ENCODE measurements at regions not wholly inside any gene's neighbourhood (a gene's known extent, or its start where the extent isn't known, plus 50 kb on each side); places are given as distances from the start of the nearest gene placed in this dataset.

GRCh38 chr2:157077753-157078350 is 179.7 kb upstream of the GALNT5 start:
- no peaks in the 10 kb centered on the region for H3K36me3 ChIP-seq
- ATAC-seq (no peak), DNase-seq (no peak)
- no peak for TF ChIP-seq CTCF (IDR thresholded peaks at IDR 0.05)
- H3K27ac ChIP-seq, result no peak overlapping the region
- no peaks in the 10 kb centered on the region for H3K4me1 ChIP-seq
- no peak overlapping the region for H3K4me3 ChIP-seq
- no peaks in the 10 kb centered on the region for H3K27me3 ChIP-seq (ENCODE audit: low read depth)
- intact Hi-C loops (cut with DNase I), result no loop called here
- no peaks in the 10 kb centered on the region for H3K9me3 ChIP-seq

GRCh38 chr2:157082950-157083349 is 174.6 kb upstream of the GALNT5 start:
- intact Hi-C loops (cut with DNase I), result no loop called here
- TF ChIP-seq CTCF (IDR thresholded peaks at IDR 0.05), result no peak

GRCh38 chr2:157085522-157085921 is 172.0 kb upstream of the GALNT5 start:
- Histone ChIP-seq H3K4me3 (no peak overlapping the region), H3K27ac (no peak overlapping the region), H3K9me3 (no peaks in the 10 kb centered on the region), H3K36me3 (no peaks in the 10 kb centered on the region), H3K4me1 (no peaks in the 10 kb centered on the region), H3K27me3 (ENCODE audit: low read depth) (no peaks in the 10 kb centered on the region)
- intact Hi-C loops (cut with DNase I), result no loop called here
- DNase-seq (no peak), ATAC-seq (no peak)
- no peak for TF ChIP-seq CTCF (IDR thresholded peaks at IDR 0.05)

More at GRCh38 chr2:157082950-157083349, 174.6 kb upstream of the GALNT5 start:
- ATAC-seq (no peak), DNase-seq (no peak)
- H3K27me3 ChIP-seq (ENCODE audit: low read depth), result no peaks in the 10 kb centered on the region
- no peaks in the 10 kb centered on the region for H3K4me1 ChIP-seq
- H3K36me3 ChIP-seq, result no peaks in the 10 kb centered on the region
- H3K27ac ChIP-seq, result no peak overlapping the region
- H3K9me3 ChIP-seq, result no peaks in the 10 kb centered on the region
- H3K4me3 ChIP-seq, result no peak overlapping the region

GRCh38 chr2:157087373-157088002 is 170.0 kb upstream of the GALNT5 start:
- ATAC-seq, result peak; percentile 21 to 51
- Histone ChIP-seq H3K27ac (no peak overlapping the region), H3K36me3 (no peaks in the 10 kb centered on the region), H3K4me1 (no peaks in the 10 kb centered on the region), H3K4me3 (no peak overlapping the region), H3K9me3 (no peaks in the 10 kb centered on the region), H3K27me3 (ENCODE audit: low read depth) (no peaks in the 10 kb centered on the region)
- peak; percentile 48 for DNase-seq
- TF ChIP-seq CTCF (IDR thresholded peaks at IDR 0.05), result no peak
- intact Hi-C loops (cut with DNase I), result no loop called here

- H3K4me1 ChIP-seq, result no peaks in the 10 kb centered on the region
- intact Hi-C loops (cut with DNase I), result no loop called here
These were observed 163.8 kb upstream of the GALNT5 start for GRCh38 chr2:157093666-157094065.

More at GRCh38 chr2:157093666-157094065, 163.8 kb upstream of the GALNT5 start:
- no peak for TF ChIP-seq CTCF (IDR thresholded peaks at IDR 0.05)
- ATAC-seq, result no peak
- Histone ChIP-seq H3K36me3 (no peaks in the 10 kb centered on the region), H3K27me3 (ENCODE audit: low read depth) (no peaks in the 10 kb centered on the region), H3K9me3 (no peaks in the 10 kb centered on the region), H3K4me3 (no peak overlapping the region), H3K27ac (no peak overlapping the region)
- no peak for DNase-seq

Data from lower lobe of right lung (tissue), 2 donors.